ENCODE measurements at regions not wholly inside any gene's neighbourhood (a gene's known extent, or its start where the extent isn't known, plus 50 kb on each side); places are given as distances from the start of the nearest gene placed in this dataset.
"Not testable (repeated sequence)": the region's sequence is repeated elsewhere in the genome, so short reads cannot be mapped to it uniquely, and the experiment has no call there.

DNA sequence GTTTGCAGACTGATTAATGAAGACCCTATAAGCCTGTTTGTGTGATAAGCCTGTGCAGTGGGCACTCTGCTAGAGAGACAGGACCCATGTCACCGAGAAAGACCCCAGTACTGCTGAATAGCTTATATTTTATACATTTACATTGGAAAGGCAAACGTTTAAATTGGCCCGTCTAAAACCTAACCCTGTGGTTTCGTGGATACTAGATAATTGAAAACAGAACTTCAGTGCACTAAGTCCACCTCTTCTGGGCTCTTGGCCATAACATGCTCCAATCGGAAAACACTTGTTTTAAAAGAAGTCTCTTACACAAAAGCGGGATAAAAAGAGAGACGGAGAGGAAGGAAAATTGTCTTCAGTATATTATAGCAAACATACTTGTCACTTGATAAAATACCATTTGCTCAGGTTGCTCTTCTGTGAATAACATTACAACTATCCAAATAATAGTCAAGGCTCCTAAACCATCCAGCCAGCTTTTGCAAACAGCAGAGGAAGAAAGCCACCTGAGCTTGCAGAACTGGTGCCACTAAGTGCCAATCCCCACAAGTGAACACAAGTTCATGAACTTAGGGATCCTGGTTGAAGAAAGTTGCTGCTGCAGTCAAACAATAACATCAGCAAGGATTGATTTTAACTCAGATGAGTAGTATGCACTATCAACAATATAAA, 218.4 kb upstream of the FN1 start:
- DNase-seq: peak; percentile 85

- DNase-seq: no peak
These were observed 217.6 kb upstream of the FN1 start for GRCh38 chr2:215653344-215654030.

- peak; percentile 63 for DNase-seq
These were observed 216.5 kb upstream of the FN1 start for GRCh38 chr2:215652388-215652787.

DNA sequence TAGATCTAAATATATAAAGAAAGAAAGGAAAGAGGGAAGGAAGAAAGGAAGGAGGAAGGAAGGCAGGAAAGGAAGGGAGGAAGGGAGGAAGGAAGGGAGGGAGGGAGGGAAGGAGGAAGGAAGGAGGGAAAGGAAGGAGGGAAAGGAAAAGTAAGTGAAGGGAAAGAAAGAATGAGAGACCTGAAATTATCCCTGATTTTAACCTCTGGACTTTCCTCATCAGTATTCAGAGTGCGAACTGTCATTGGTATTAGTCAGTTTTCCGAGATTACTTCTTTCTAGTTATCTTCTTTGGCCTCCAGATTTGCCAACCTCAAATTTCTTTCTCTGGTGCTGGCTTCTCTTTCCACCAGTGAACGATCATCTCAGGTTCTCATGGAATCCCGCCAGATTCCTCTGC, 215.5 kb upstream of the FN1 start:
- no peak for DNase-seq

GRCh38 chr2:215644233-215644897, 208.5 kb upstream of the FN1 start:
- no peak for DNase-seq

DNA sequence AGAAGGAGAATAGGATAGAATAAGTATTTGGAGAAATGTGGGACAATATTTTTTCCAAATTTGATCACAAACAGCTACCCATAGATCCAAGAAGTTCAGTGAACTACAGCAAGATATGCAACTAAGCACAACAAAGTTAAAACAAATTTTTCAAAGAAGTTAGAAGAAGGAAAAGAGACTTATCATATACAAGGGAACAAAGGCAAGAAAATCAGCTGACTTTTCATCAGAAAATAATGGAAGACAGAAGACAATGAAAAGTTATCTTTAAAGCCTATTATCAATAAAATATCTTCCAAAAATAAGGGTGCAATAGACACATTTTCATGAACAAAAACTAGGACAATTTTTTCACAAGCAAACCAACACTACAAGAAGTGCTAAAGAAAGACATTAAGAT, 202.8 kb upstream of the FN1 start:
- DNase-seq: no peak

DNA sequence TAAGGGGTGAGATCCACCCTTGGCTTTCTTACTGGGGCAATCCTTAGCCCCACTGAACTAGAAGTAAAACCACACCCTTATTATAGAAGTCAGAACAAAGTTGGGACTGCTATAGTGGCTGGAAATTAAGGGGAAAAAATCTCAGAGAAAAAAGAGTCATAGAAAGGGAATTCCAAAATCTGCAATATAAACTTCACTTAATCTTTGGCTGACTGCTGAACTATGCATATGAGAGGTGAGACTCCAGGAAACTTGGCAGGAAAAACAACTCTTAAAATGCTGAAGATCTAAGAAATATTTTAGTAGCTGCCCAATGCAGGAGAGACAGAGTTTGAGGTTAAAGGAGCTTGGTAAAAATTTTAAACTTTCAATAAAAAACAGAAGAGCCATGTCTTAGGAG, 201.8 kb upstream of the FN1 start:
- DNase-seq: no peak

GRCh38 chr2:215636816-215637215, 200.9 kb upstream of the FN1 start:
- DNase-seq: no peak

GRCh38 chr2:215635788-215636139, 199.9 kb upstream of the FN1 start:
- no peak for DNase-seq

DNA sequence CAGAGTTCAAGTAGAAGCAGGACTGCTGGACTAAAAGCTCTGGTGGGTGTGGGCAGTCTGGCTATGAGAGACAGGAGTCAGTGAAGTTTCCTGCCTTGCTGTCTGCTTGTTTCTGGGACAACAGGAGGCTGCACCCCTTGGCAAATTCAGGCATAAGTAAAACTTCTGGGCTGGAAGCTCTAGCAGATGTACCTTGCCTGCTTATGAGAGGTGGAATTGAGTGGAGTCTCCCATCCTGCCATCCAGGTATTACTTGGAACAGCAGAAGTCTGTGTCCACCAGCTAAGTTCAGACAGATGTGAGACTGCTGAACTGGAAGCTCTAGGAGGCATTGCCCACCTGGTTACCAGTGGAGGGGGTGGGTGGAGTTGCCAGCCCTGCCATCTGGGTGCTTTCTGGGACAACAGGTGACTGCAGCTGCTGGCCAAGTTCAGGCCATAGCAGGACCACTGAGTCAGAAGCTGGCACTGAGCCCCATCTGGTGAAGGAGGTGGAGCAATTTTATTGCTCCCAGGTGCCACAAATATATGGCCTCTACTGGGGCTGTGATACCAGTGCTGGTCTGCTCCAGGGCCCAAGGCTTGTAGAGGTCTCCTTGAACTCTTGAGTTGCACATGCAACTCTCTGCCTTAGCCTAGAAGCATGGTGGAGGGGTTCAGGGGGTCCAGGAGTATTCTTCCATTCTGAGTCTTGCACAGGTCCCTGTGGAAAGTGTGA, 199.4 kb upstream of the FN1 start:
- DNase-seq: no peak

GRCh38 chr2:215633360-215633759, 197.5 kb upstream of the FN1 start:
- no peak for DNase-seq

DNA sequence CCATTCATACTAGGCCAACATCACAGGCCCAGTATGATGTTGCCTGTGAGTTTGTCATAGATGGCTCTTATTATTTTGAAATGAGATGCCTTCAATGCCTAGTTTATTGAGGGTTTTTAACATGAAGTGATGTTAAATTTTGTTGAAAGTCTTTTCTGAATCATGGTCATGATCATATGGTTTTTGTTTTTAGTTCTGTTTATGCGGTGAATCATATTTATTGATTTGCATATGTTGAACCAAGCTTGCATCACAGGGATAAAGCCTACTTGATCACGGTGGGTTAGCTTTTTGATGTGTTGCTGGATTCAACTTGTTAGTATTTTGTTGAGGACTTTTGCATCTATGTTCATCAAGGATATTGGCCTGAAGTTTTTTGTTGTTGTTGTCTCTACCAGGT, 195.8 kb upstream of the FN1 start:
- DNase-seq: no peak

GRCh38 chr2:215630796-215631195, 194.9 kb upstream of the FN1 start:
- DNase-seq: not testable (repeated sequence)

GRCh38 chr2:215627771-215628170, 191.9 kb upstream of the FN1 start:
- no peak for DNase-seq

DNA sequence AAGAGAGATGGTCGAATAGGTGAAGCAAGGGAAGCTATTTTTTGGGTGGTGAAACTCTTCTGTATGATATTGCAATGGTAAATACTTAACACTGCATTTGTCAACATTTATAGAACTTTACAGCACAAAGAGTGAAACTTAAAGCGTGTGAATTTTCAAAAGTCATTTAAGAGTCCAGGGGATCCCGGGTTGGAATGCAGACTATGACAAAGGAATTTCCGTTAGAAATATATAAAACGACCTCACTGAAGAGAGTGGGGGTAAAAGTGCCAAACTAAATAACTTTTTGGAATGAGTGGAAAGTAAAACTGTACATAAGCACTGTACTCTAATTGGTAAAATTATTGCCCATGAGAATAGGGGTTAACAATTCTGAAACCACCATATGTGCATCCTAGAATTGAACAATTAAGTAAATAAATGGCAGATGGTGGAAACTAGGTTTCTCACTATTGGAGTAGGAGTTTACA, 191.0 kb upstream of the FN1 start:
- DNase-seq: no peak

DNA sequence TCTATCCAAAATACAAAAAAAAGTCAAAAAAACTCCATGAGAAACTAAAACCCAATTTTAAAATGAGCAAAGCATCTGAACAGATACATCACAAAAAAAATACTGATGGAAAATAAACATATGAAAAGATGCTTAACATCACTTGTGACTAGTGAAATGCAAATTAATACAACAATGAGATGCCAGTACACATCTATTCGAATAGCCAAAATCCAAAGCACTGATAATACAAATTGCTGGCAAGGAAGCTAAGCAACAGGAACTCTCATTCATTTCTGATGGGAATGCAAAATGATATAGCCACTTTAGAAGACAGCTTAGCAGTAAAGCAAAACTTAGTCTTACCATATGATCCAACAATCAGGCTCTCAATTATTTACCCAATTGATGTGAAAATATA, 190.2 kb upstream of the FN1 start:
- DNase-seq: no peak

GRCh38 chr2:215625207-215625606, 189.3 kb upstream of the FN1 start:
- no peak for DNase-seq

DNA sequence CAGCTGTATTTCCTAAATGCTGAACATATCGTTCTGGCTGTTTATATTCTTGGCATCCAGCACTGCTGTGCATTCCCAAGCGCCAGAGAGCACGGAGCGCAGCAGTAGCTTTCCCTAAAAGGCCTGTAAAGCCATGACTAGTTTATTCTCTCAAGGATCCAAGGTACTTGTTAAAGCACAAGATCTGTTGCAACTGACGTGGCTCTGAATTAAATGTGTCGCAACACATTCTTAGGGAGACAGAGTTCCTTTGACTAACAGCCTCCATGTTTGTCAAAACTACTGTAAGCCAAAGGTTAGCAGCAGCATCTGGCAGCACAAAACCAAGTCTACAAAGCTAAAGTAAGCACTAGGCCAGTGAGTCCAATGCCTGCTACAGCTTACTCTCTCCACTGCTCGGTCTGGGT, 188.6 kb upstream of the FN1 start:
- DNase-seq: peak; percentile 90

GRCh38 chr2:215622837-215623236, 187.0 kb upstream of the FN1 start:
- no peak for DNase-seq

GRCh38 chr2:215621381-215621780, 185.5 kb upstream of the FN1 start:
- DNase-seq: no peak

GRCh38 chr2:215620528-215620927, 184.7 kb upstream of the FN1 start:
- DNase-seq: no peak

GRCh38 chr2:215619989-215620388, 184.1 kb upstream of the FN1 start:
- DNase-seq: no peak

Data from tongue (tissue), 1 donor.